ENCODE measurements at regions not wholly inside any gene's neighbourhood (a gene's known extent, or its start where the extent isn't known, plus 50 kb on each side); places are given as distances from the start of the nearest gene placed in this dataset.

DNA sequence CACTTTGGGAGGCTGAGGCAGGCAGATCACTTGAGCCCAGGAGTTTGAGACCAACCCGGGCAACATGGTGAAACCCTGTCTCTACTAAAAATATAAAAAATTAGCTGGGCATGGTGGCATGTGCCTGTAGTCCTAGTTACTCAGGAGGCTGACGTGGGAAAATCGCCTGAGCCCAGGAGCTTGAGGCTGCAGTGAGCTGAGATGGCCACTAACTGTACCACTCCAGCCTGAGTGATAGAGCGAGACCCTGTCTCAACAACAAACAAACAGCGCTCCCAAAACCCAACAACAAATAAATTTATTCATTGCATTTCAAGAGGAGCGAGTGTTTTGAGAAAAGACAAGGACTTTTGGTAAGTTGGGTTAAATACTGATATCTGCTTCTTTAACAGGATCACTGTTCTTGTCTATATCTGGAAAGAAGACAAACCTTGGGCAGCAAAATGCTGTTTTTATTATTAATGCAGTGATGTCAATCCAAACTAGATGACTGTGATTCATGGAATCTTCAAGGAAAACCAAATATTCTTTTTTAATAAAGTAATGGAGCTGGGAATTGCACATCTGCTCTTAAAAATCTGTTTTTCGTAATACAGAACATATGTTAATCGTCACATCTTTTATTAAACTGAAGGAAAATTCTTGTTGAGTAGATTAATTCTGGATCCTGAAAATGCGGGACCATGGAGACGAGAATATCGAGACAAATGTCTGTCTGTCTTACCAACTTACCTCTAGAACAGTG lies 90.8 kb upstream of the LIMCH1 start:
- Histone ChIP-seq H3K9ac (ENCODE audit: low read depth, low read length) (no peak overlapping the region), H2BK20ac (ENCODE audit: low read depth, low read length) (no peak overlapping the region), H2AK9ac (replicated peaks; ENCODE audit: low read depth, low read length, poor library complexity) (no peak overlapping the region), H3K79me1 (ENCODE audit: low read depth in 1 of 2, low read length in 2 of 2) (no peaks in the 10 kb centered on the region), H3K27me3 (ENCODE audit: control insufficient read depth, insufficient read depth, low read length) (0 out of 2 replicates have a peak, but pooled peaks cover 2% of the 10 kb centered on the region), H2AK5ac (ENCODE audit: low read depth, low read length) (no peak overlapping the region), H3K4me2 (ENCODE audit: low read depth, low read length) (no peak overlapping the region), H3K56ac (ENCODE audit: extremely low read depth, insufficient read depth, low read length) (no peak overlapping the region), H3K14ac (replicated peaks; ENCODE audit: low read depth, low read length) (no peak overlapping the region), H3K4ac (ENCODE audit: low read depth, low read length) (no peak overlapping the region), H3K18ac (ENCODE audit: low read depth, low read length) (no peak overlapping the region), H3K4me3 (ENCODE audit: insufficient read depth, low read depth, low read length) (no peak overlapping the region), H4K20me1 (ENCODE audit: insufficient read depth, low read length) (no peaks in the 10 kb centered on the region), H3K23ac (ENCODE audit: low read depth, low read length) (no peak overlapping the region), H3K4me1 (ENCODE audit: control insufficient read depth, insufficient read depth, low read length) (no peaks in the 10 kb centered on the region), H2BK120ac (ENCODE audit: low read depth, low read length) (no peak overlapping the region), H4K91ac (ENCODE audit: insufficient read depth, low read depth, low read length) (no peak overlapping the region), H2AFZ (replicated peaks; ENCODE audit: low read length, poor library complexity) (no peak overlapping the region), H4K5ac (ENCODE audit: low read depth, low read length) (no peak overlapping the region), H3K9me3 (ENCODE audit: control insufficient read depth, insufficient read depth, low read length) (no peaks in the 10 kb centered on the region), H2BK5ac (ENCODE audit: low read depth, low read length, poor library complexity, severe bottlenecking) (no peak overlapping the region), H3K9me1 (ENCODE audit: insufficient read depth, low read length) (no peaks in the 10 kb centered on the region), H3K36me3 (ENCODE audit: control insufficient read depth, insufficient read depth, low read length) (no peaks in the 10 kb centered on the region), H2BK15ac (ENCODE audit: low read depth, low read length) (no peak overlapping the region), H3K27ac (ENCODE audit: insufficient read depth, low read length) (no peak overlapping the region), H4K8ac (ENCODE audit: low read depth in 2 of 2, low read length in 2 of 2) (no peak overlapping the region)
- DNase-seq (no peak), ATAC-seq (ENCODE audit: low read depth) (no peak)
- POLR2A ChIA-PET (ENCODE audit: unreplicated experiment) = no interaction called here
- in situ Hi-C loops (cut with MboI; ENCODE audit: low sequenced_read_pairs) = no loop called here
- intact Hi-C loops (cut with micrococcal nuclease) = no loop called here
- CTCF ChIA-PET = no interaction called here
- dilution Hi-C loops (cut with HindIII; ENCODE audit: low sequenced_read_pairs, unreplicated experiment) = no loop called here
- no peak for TF ChIP-seq POLR2A (IDR thresholded peaks at IDR 0.05; ENCODE audit: low read depth, low read length)
- TF ChIP-seq SMC3 (IDR thresholded peaks at IDR 0.05; ENCODE audit: low read depth, low read length) = no peak
- TF ChIP-seq FOS (IDR thresholded peaks at IDR 0.05; ENCODE audit: low read depth, low read length) = no peak
- no peak for TF ChIP-seq MAZ (IDR thresholded peaks at IDR 0.05; ENCODE audit: borderline replicate concordance, low read depth, low read length)
- TF ChIP-seq NFE2L2 (IDR thresholded peaks at IDR 0.05; ENCODE audit: low read depth, low read length) = no peak
- WGBS, 2 experiments (ENCODE audit: extremely low coverage in 2 of 2, insufficient read length in 1 of 2) = no CpG with 5 or more reads among the region's 11 CpGs
- BruUV-seq (replicated peaks) = no TSS peak

Data from IMR-90 (cell line).